Nephron (organoid): ENCODE measurements at regions not wholly inside any gene's neighbourhood (a gene's known extent, or its start where the extent isn't known, plus 50 kb on each side); places are given as distances from the start of the nearest gene placed in this dataset.
"Not testable (repeated sequence)": the region's sequence is repeated elsewhere in the genome, so short reads cannot be mapped to it uniquely, and the experiment has no call there.

Source experiments
- H3K27ac Mint-ChIP-seq, 3 experiments: 2 replicates each; pipeline ENCODE4 v1.8.0; 2020; ENCODE audit warnings: mixed read lengths in 3 of 3, mild to moderate bottlenecking in 2 of 3, moderate library complexity in 1 of 3
- H3K27me3 Mint-ChIP-seq: 2 replicates; pipeline ENCODE4 v1.8.0; 2021; ENCODE audit warnings: low read depth, mild to moderate bottlenecking, moderate library complexity, mixed read lengths
- H3K36me3 Mint-ChIP-seq: 2 replicates; pipeline ENCODE4 v1.8.0; 2020; ENCODE audit warnings: low read depth, mixed read lengths
- H3K4me1 Mint-ChIP-seq: 2 replicates; pipeline ENCODE4 v1.8.0; 2020; ENCODE audit warnings: mixed read lengths
- H3K4me3 Mint-ChIP-seq, 3 experiments: 2 replicates each; pipeline ENCODE4 v1.8.0; 2020; ENCODE audit warnings: mild to moderate bottlenecking in 3 of 3, mixed read lengths in 3 of 3, moderate library complexity in 2 of 3
- H3K9me3 Mint-ChIP-seq: 2 replicates; pipeline ENCODE4 v1.8.0; 2020; ENCODE audit warnings: mixed read lengths
- TF ChIP-seq, protein P1 (sequence below), 3 experiments: fragments of 200-600 bp; sonication (generic); IDR thresholded peaks; one replicate each; pipeline ENCODE4 v1.5.0; 2021; ENCODE audit warnings: antibody characterized with exemption in 3 of 3; ENCODE audit not compliant: unreplicated experiment in 3 of 3

- no peaks in the 10 kb centered on the region for H3K9me3 Mint-ChIP-seq
- no peaks in the 10 kb centered on the region for H3K27me3 Mint-ChIP-seq
- H3K27ac Mint-ChIP-seq = no peak overlapping the region
- no peak overlapping the region for H3K4me3 Mint-ChIP-seq
- H3K36me3 Mint-ChIP-seq = no peaks in the 10 kb centered on the region
- TF ChIP-seq, protein P1, sequence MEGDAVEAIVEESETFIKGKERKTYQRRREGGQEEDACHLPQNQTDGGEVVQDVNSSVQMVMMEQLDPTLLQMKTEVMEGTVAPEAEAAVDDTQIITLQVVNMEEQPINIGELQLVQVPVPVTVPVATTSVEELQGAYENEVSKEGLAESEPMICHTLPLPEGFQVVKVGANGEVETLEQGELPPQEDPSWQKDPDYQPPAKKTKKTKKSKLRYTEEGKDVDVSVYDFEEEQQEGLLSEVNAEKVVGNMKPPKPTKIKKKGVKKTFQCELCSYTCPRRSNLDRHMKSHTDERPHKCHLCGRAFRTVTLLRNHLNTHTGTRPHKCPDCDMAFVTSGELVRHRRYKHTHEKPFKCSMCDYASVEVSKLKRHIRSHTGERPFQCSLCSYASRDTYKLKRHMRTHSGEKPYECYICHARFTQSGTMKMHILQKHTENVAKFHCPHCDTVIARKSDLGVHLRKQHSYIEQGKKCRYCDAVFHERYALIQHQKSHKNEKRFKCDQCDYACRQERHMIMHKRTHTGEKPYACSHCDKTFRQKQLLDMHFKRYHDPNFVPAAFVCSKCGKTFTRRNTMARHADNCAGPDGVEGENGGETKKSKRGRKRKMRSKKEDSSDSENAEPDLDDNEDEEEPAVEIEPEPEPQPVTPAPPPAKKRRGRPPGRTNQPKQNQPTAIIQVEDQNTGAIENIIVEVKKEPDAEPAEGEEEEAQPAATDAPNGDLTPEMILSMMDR (IDR thresholded peaks at IDR 0.05; ENCODE audit: unreplicated experiment in 3 of 3) = no peak
- peaks cover 11% of the 10 kb centered on the region for H3K4me1 Mint-ChIP-seq
Measured at GRCh38 chr18:54453996-54454395, 96.3 kb downstream of the C18orf54 start.

GRCh38 chr18:54465502-54465901, 107.8 kb downstream of the C18orf54 start:
- Mint-ChIP-seq H3K4me3 (no peak overlapping the region), H3K27me3 (no peaks in the 10 kb centered on the region), H3K27ac (no peak overlapping the region), H3K9me3 (no peaks in the 10 kb centered on the region), H3K4me1 (no peaks in the 10 kb centered on the region), H3K36me3 (no peaks in the 10 kb centered on the region)
- TF ChIP-seq, protein P1 (IDR thresholded peaks at IDR 0.05; ENCODE audit: unreplicated experiment in 3 of 3) = no peak

GRCh38 chr18:54466248-54467005, 108.7 kb downstream of the C18orf54 start:
- Mint-ChIP-seq H3K27ac (no peak overlapping the region), H3K4me3 (no peak overlapping the region), H3K27me3 (no peaks in the 10 kb centered on the region), H3K4me1 (no peaks in the 10 kb centered on the region), H3K9me3 (no peaks in the 10 kb centered on the region), H3K36me3 (no peaks in the 10 kb centered on the region)
- TF ChIP-seq, protein P1 (IDR thresholded peaks at IDR 0.05; ENCODE audit: unreplicated experiment in 3 of 3) = no peak

- Mint-ChIP-seq H3K27me3 (peaks cover 4% of the 10 kb centered on the region), H3K36me3 (no peaks in the 10 kb centered on the region), H3K27ac (no peak overlapping the region), H3K4me3 (no peak overlapping the region), H3K9me3 (no peaks in the 10 kb centered on the region), H3K4me1 (peaks cover 6% of the 10 kb centered on the region)
- TF ChIP-seq, protein P1 (IDR thresholded peaks at IDR 0.05; ENCODE audit: unreplicated experiment in 3 of 3) = no peak
Measured at GRCh38 chr18:54479365-54479764, 111.7 kb upstream of the DYNAP start.

DNA sequence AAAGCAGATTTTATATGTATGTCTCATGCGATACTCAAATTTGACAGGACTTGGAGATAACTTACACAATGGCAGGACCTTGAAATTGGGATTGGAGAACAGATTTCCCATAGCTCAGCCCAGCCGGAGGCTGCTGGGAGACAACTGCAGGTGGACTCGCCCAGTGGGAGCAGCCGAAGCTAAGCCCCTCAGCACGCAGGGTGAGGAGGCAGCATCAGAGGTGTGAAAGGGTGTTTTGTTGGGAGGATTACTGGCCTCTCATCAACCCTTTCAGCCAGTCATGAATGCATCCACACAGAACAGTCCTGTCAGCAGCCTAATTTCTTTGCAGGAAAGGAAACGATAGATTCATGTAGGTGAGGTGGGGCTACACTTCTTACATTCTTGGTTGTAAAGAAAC, 110.4 kb upstream of the DYNAP start:
- Mint-ChIP-seq H3K4me1 (peaks cover 6% of the 10 kb centered on the region), H3K9me3 (no peaks in the 10 kb centered on the region), H3K4me3 (no peak overlapping the region), H3K27ac (no peak overlapping the region), H3K36me3 (no peaks in the 10 kb centered on the region), H3K27me3 (peaks cover 4% of the 10 kb centered on the region)
- TF ChIP-seq, protein P1 (IDR thresholded peaks at IDR 0.05; ENCODE audit: unreplicated experiment in 3 of 3) = no peak

- H3K4me1 Mint-ChIP-seq, H3K27me3 Mint-ChIP-seq, H3K27ac Mint-ChIP-seq, H3K9me3 Mint-ChIP-seq, H3K4me3 Mint-ChIP-seq, H3K36me3 Mint-ChIP-seq: not testable (repeated sequence)
Measured at GRCh38 chr18:54502451-54502850, 88.6 kb upstream of the DYNAP start.
